OCI-LY7 (cell line): ENCODE measurements at regions not wholly inside any gene's neighbourhood (a gene's known extent, or its start where the extent isn't known, plus 50 kb on each side); places are given as distances from the start of the nearest gene placed in this dataset.
A peak's percentile ranks its signal among the peaks of the same experiment; 100 is the strongest.
"Not testable (repeated sequence)": the region's sequence is repeated elsewhere in the genome, so short reads cannot be mapped to it uniquely, and the experiment has no call there.

Source experiments
- BruUV-seq: library from RNA; stranded (reverse); fragments of 400-500 nt; replicated peaks from 2 replicates; lab custom pipeline; 2021; lab: Mats Ljungman, UMichigan
- CTCF ChIA-PET: fragments of 300-600 bp; sonication (Branson Sonifier 250); formaldehyde crosslinking; loops from one replicate; lab custom pipeline; 2022; ENCODE audit warnings: antibody characterized with exemption; ENCODE audit not compliant: unreplicated experiment; lab: Charles Lee
- POLR2A ChIA-PET: fragments of 300-600 bp; sonication (Branson Sonifier 250); formaldehyde crosslinking; loops from one replicate; lab custom pipeline; 2022; ENCODE audit warnings: antibody characterized with exemption; lab: Charles Lee
- DNase-seq: peaks from one replicate; pipeline ENCODE4 v3.0.0-alpha.2; 2015; ENCODE audit warnings: low spot score
- H2AFZ ChIP-seq: fragments of 200-600 bp; sonication (generic), shearing (Covaris generic); 2 replicates; pipeline ENCODE4 v1.6.1; 2014; ENCODE audit warnings: mild to moderate bottlenecking, antibody characterized with exemption, low read length, moderate library complexity
- H3K27ac ChIP-seq: fragments of 200-600 bp; sonication (generic); 2 replicates; pipeline ENCODE4 v1.5.1; 2014; ENCODE audit warnings: mixed run types, low read depth, mild to moderate bottlenecking, moderate library complexity, low read length, inconsistent platforms; ENCODE audit not compliant: poor library complexity, severe bottlenecking
- H3K36me3 ChIP-seq: fragments of 200-600 bp; sonication (generic); 2 replicates; pipeline ENCODE4 v1.6.1; 2014; ENCODE audit warnings: mild to moderate bottlenecking, antibody characterized with exemption, low read length, moderate library complexity, mixed read lengths; ENCODE audit not compliant: insufficient read depth
- H3K4me1 ChIP-seq: fragments of 200-600 bp; sonication (generic); 2 replicates; pipeline ENCODE4 v1.5.1; 2014; ENCODE audit warnings: mild to moderate bottlenecking, low read length; ENCODE audit not compliant: insufficient read depth, poor library complexity, severe bottlenecking
- H3K4me2 ChIP-seq: fragments of 200-600 bp; sonication (generic); 2 replicates; pipeline ENCODE4 v1.6.1; 2014; ENCODE audit warnings: mild to moderate bottlenecking, low read length
- H3K4me3 ChIP-seq: fragments of 200-600 bp; sonication (generic); 2 replicates; pipeline ENCODE4 v1.5.1; 2014; ENCODE audit warnings: mild to moderate bottlenecking, low read depth, low read length; ENCODE audit not compliant: poor library complexity, severe bottlenecking
- H3K79me2 ChIP-seq: fragments of 200-600 bp; sonication (generic); 2 replicates; pipeline ENCODE4 v1.6.1; 2016; ENCODE audit warnings: low read depth, mild to moderate bottlenecking, low read length, moderate library complexity, mixed read lengths; ENCODE audit not compliant: insufficient read depth
- H3K9me2 ChIP-seq: fragments of 200-600 bp; sonication (generic); 2 replicates; pipeline ENCODE4 v1.6.1; 2016; ENCODE audit warnings: mild to moderate bottlenecking, low read length, mixed read lengths; ENCODE audit not compliant: insufficient read depth
- H3K9me3 ChIP-seq: fragments of 200-600 bp; sonication (generic); 2 replicates; pipeline ENCODE4 v1.6.1; 2014; ENCODE audit warnings: mild to moderate bottlenecking, mixed run types, low read length, mixed read lengths
- H4K20me1 ChIP-seq: fragments of 200-600 bp; sonication (generic); 2 replicates; pipeline ENCODE4 v1.6.1; 2014; ENCODE audit warnings: mild to moderate bottlenecking, antibody characterized with exemption, low read length, moderate library complexity, mixed read lengths; ENCODE audit not compliant: insufficient read depth
- EZH2phosphoT487 ChIP-seq: fragments of 200-600 bp; sonication (generic); IDR thresholded peaks from 2 replicates; pipeline ENCODE4 v1.6.1; 2018; ENCODE audit warnings: low read depth, borderline replicate concordance, mild to moderate bottlenecking, mixed run types, antibody characterized with exemption, low read length, moderate library complexity, mixed read lengths
- intact Hi-C: fragments of 100-400 bp; cut with micrococcal nuclease; formaldehyde crosslinking; loops from one replicate; pipeline ENCODE4 v1.10.0; 2022; ENCODE audit not compliant: unreplicated experiment
- TF ChIP-seq, protein P1 (sequence below): fragments of 200-600 bp; sonication (generic); conservative IDR thresholded peaks from 2 replicates; pipeline ENCODE4 v1.5.1; 2014; ENCODE audit warnings: mild to moderate bottlenecking, antibody characterized with exemption, low read length, moderate library complexity, mixed read lengths

DNA sequence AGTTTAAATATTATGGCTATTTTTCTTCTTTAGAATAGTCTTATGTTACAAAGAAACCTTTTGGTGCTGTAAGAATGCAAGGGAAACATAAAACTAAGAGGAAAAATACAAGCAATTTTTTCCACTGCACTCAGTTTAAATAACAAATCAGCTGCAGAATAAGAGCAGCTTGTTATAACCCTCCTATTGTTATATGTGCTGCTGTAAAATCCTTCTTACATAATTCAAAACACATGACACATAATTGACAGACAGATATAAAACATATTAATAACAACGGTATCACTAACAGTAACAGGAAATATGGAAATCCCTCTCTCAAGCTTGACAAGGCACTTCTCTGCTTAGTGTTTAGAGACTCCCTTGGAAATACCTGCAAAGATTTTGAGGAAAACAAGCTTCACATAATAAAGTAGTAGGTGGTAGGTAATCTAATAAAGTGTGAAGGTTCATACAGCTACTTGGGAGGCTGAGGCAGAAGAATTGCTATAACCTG is 385.3 kb upstream of the HS3ST1 start:
- Histone ChIP-seq H3K4me2 (no peak overlapping the region), H3K36me3 (no peaks in the 10 kb centered on the region), H3K27ac (no peak overlapping the region), H3K9me3 (no peaks in the 10 kb centered on the region), H3K79me2 (no peaks in the 10 kb centered on the region), H3K4me1 (no peaks in the 10 kb centered on the region), H3K4me3 (no peak overlapping the region), H4K20me1 (no peaks in the 10 kb centered on the region), H2AFZ (no peak overlapping the region), H3K9me2 (no peaks in the 10 kb centered on the region; the same call in 1 of the 2 replicates)
- no TSS peak for BruUV-seq
- CTCF ChIA-PET, result no interaction called here
- no peak for DNase-seq
- intact Hi-C loops, result no loop called here
- no peak for TF ChIP-seq EZH2phosphoT487
- TF ChIP-seq, protein P1, sequence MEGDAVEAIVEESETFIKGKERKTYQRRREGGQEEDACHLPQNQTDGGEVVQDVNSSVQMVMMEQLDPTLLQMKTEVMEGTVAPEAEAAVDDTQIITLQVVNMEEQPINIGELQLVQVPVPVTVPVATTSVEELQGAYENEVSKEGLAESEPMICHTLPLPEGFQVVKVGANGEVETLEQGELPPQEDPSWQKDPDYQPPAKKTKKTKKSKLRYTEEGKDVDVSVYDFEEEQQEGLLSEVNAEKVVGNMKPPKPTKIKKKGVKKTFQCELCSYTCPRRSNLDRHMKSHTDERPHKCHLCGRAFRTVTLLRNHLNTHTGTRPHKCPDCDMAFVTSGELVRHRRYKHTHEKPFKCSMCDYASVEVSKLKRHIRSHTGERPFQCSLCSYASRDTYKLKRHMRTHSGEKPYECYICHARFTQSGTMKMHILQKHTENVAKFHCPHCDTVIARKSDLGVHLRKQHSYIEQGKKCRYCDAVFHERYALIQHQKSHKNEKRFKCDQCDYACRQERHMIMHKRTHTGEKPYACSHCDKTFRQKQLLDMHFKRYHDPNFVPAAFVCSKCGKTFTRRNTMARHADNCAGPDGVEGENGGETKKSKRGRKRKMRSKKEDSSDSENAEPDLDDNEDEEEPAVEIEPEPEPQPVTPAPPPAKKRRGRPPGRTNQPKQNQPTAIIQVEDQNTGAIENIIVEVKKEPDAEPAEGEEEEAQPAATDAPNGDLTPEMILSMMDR, result no peak
- POLR2A ChIA-PET, result interaction anchor here (0.5 to 0.7 kb wide), 2 partner anchors 14 to 1745 kb away, joined by 6 read pairs; no protein-coding TSS in a partner anchor

- H3K4me2 ChIP-seq, H4K20me1 ChIP-seq, H2AFZ ChIP-seq, H3K4me1 ChIP-seq, H3K36me3 ChIP-seq, POLR2A ChIA-PET, DNase-seq, H3K4me3 ChIP-seq, H3K9me2 ChIP-seq, H3K9me3 ChIP-seq, CTCF ChIA-PET, H3K27ac ChIP-seq, H3K79me2 ChIP-seq, intact Hi-C loops, BruUV-seq: not testable (repeated sequence)
Measured at GRCh38 chr4:11811521-11811920, 382.8 kb upstream of the HS3ST1 start.

GRCh38 chr4:11805842-11806241 is 377.1 kb upstream of the HS3ST1 start:
- no TSS peak for BruUV-seq

More at GRCh38 chr4:11805842-11806241, 377.1 kb upstream of the HS3ST1 start:
- intact Hi-C loops, result no loop called here
- ChIA-PET CTCF (no interaction called here), POLR2A (interaction anchor here (0.6 kb wide), 1 partner anchor 69 kb away, joined by 3 read pairs; no protein-coding TSS in a partner anchor)
- TF ChIP-seq EZH2phosphoT487, result no peak
- TF ChIP-seq, protein P1, result peak; percentile 47
- DNase-seq, result peak; percentile 2
- H3K4me1 ChIP-seq, result no peaks in the 10 kb centered on the region
- H3K79me2 ChIP-seq, result no peaks in the 10 kb centered on the region
- H3K4me3 ChIP-seq, result no peak overlapping the region
- H4K20me1 ChIP-seq, result no peaks in the 10 kb centered on the region
- H3K27ac ChIP-seq, result no peak overlapping the region
- no peaks in the 10 kb centered on the region for H3K9me3 ChIP-seq
- H3K9me2 ChIP-seq, result no peaks in the 10 kb centered on the region
- no peaks in the 10 kb centered on the region for H3K36me3 ChIP-seq
- no peak overlapping the region for H3K4me2 ChIP-seq
- no peak overlapping the region for H2AFZ ChIP-seq
